ENCODE measurements at regions not wholly inside any gene's neighbourhood (a gene's known extent, or its start where the extent isn't known, plus 50 kb on each side); places are given as distances from the start of the nearest gene placed in this dataset.
"Not testable (repeated sequence)": the region's sequence is repeated elsewhere in the genome, so short reads cannot be mapped to it uniquely, and the experiment has no call there.

- Mint-ChIP-seq H3K27ac (no peak overlapping the region), H3K4me3 (no peak overlapping the region), H3K9me3 (no peaks in the 10 kb centered on the region), H3K4me1 (no peaks in the 10 kb centered on the region), H3K27me3 (no peaks in the 10 kb centered on the region)
- no peak for ATAC-seq
- no peak for DNase-seq
Observed at GRCh38 chr5:27171761-27172261, 133.4 kb upstream of the CDH9 start.

- H3K9me3 Mint-ChIP-seq, result peaks cover 29 to 31% of the 10 kb centered on the region in 2 donors
- ATAC-seq (no peak), DNase-seq (no peak)
- H3K4me3 Mint-ChIP-seq, result no peak overlapping the region
- no peak overlapping the region for H3K27ac Mint-ChIP-seq
- H3K4me1 Mint-ChIP-seq, result no peaks in the 10 kb centered on the region
- H3K27me3 Mint-ChIP-seq, result no peaks in the 10 kb centered on the region
Observed at GRCh38 chr5:27158775-27159174, 120.4 kb upstream of the CDH9 start.

- DNase-seq, result no peak
- Mint-ChIP-seq H3K4me1 (no peaks in the 10 kb centered on the region), H3K27ac (no peak overlapping the region), H3K27me3 (no peaks in the 10 kb centered on the region), H3K9me3 (peaks cover 28 to 31% of the 10 kb centered on the region in 2 donors), H3K4me3 (no peak overlapping the region)
- no peak for ATAC-seq
Observed at GRCh38 chr5:27158171-27158570, 119.8 kb upstream of the CDH9 start.

- no peak for DNase-seq
- no peaks in the 10 kb centered on the region for H3K27me3 Mint-ChIP-seq
- no peaks in the 10 kb centered on the region for H3K4me1 Mint-ChIP-seq
- ATAC-seq, result no peak
- H3K9me3 Mint-ChIP-seq, result peaks cover 0 to 4% of the 10 kb centered on the region in 2 donors
- H3K4me3 Mint-ChIP-seq, result no peak overlapping the region
- no peak overlapping the region for H3K27ac Mint-ChIP-seq
Observed at GRCh38 chr5:27144456-27144855, 106.1 kb upstream of the CDH9 start.

GRCh38 chr5:27140831-27141230 lies 102.4 kb upstream of the CDH9 start:
- Mint-ChIP-seq H3K9me3 (peaks cover 11 to 13% of the 10 kb centered on the region in 2 donors), H3K4me1 (no peaks in the 10 kb centered on the region), H3K27ac (no peak overlapping the region), H3K27me3 (no peaks in the 10 kb centered on the region), H3K4me3 (no peak overlapping the region)
- ATAC-seq, result no peak
- no peak for DNase-seq

GRCh38 chr5:27130587-27130986 lies 92.2 kb upstream of the CDH9 start:
- DNase-seq (no peak), ATAC-seq (no peak)
- Mint-ChIP-seq H3K4me1 (no peaks in the 10 kb centered on the region), H3K9me3 (peaks cover 0 to 11% of the 10 kb centered on the region in 2 donors), H3K27me3 (no peaks in the 10 kb centered on the region), H3K27ac (no peak overlapping the region), H3K4me3 (no peak overlapping the region)

GRCh38 chr5:27129926-27130325 lies 91.5 kb upstream of the CDH9 start:
- H3K27ac Mint-ChIP-seq, result no peak overlapping the region
- H3K4me1 Mint-ChIP-seq, result no peaks in the 10 kb centered on the region
- no peak for ATAC-seq
- H3K27me3 Mint-ChIP-seq, result no peaks in the 10 kb centered on the region
- no peak overlapping the region for H3K4me3 Mint-ChIP-seq
- peaks cover 0 to 5% of the 10 kb centered on the region in 2 donors for H3K9me3 Mint-ChIP-seq
- DNase-seq, result no peak

GRCh38 chr5:27125856-27126255 lies 87.5 kb upstream of the CDH9 start:
- Mint-ChIP-seq H3K4me3 (no peak overlapping the region), H3K27ac (no peak overlapping the region), H3K27me3 (no peaks in the 10 kb centered on the region), H3K4me1 (no peaks in the 10 kb centered on the region), H3K9me3 (peaks cover 0 to 2% of the 10 kb centered on the region in 2 donors)
- no peak for DNase-seq
- no peak for ATAC-seq

- no peaks in the 10 kb centered on the region for H3K27me3 Mint-ChIP-seq
Observed at GRCh38 chr5:27124590-27124989, 86.2 kb upstream of the CDH9 start.

GRCh38 chr5:27119736-27120321 lies 81.4 kb upstream of the CDH9 start:
- not testable (repeated sequence) for ATAC-seq, H3K4me1 Mint-ChIP-seq

More at GRCh38 chr5:27124590-27124989, 86.2 kb upstream of the CDH9 start:
- ATAC-seq (no peak), DNase-seq (no peak)
- Mint-ChIP-seq H3K4me1 (no peaks in the 10 kb centered on the region), H3K27ac (no peak overlapping the region), H3K4me3 (no peak overlapping the region), H3K9me3 (peaks cover 0 to 11% of the 10 kb centered on the region in 2 donors)

GRCh38 chr5:27103486-27103885 lies 65.1 kb upstream of the CDH9 start:
- DNase-seq, result no peak
- H3K9me3 Mint-ChIP-seq, result peaks cover 6 to 8% of the 10 kb centered on the region in 2 donors
- H3K27me3 Mint-ChIP-seq, result no peaks in the 10 kb centered on the region
- H3K27ac Mint-ChIP-seq, result no peak overlapping the region
- no peaks in the 10 kb centered on the region for H3K4me1 Mint-ChIP-seq
- H3K4me3 Mint-ChIP-seq, result no peak overlapping the region
- no peak for ATAC-seq

More at GRCh38 chr5:27119736-27120321, 81.4 kb upstream of the CDH9 start:
- not testable (repeated sequence) for H3K27ac Mint-ChIP-seq, H3K27me3 Mint-ChIP-seq, DNase-seq, H3K4me3 Mint-ChIP-seq
- H3K9me3 Mint-ChIP-seq, result peaks cover 5 to 29% of the 10 kb centered on the region in 2 donors

- not testable (repeated sequence) for H3K9me3 Mint-ChIP-seq, DNase-seq, ATAC-seq, H3K27ac Mint-ChIP-seq, H3K4me1 Mint-ChIP-seq, H3K27me3 Mint-ChIP-seq, H3K4me3 Mint-ChIP-seq
Observed at GRCh38 chr5:27095761-27096160, 57.4 kb upstream of the CDH9 start.

GRCh38 chr5:27093279-27093678 lies 54.9 kb upstream of the CDH9 start:
- Mint-ChIP-seq H3K27me3 (no peaks in the 10 kb centered on the region), H3K4me1 (no peaks in the 10 kb centered on the region), H3K9me3 (peaks cover 0 to 4% of the 10 kb centered on the region in 2 donors), H3K27ac (no peak overlapping the region), H3K4me3 (no peak overlapping the region)
- ATAC-seq (no peak), DNase-seq (no peak)

GRCh38 chr5:27091858-27092257 lies 53.5 kb upstream of the CDH9 start:
- H3K9me3 Mint-ChIP-seq, result no peaks in the 10 kb centered on the region
- no peak for DNase-seq
- no peak overlapping the region for H3K27ac Mint-ChIP-seq
- H3K4me1 Mint-ChIP-seq, result no peaks in the 10 kb centered on the region
- H3K27me3 Mint-ChIP-seq, result no peaks in the 10 kb centered on the region
- H3K4me3 Mint-ChIP-seq, result no peak overlapping the region
- ATAC-seq, result no peak

GRCh38 chr5:27088822-27089221 lies 50.4 kb upstream of the CDH9 start:
- not testable (repeated sequence) for H3K27ac Mint-ChIP-seq, H3K4me1 Mint-ChIP-seq, ATAC-seq, H3K4me3 Mint-ChIP-seq, DNase-seq, H3K9me3 Mint-ChIP-seq, H3K27me3 Mint-ChIP-seq
